Activated CD4-positive, alpha-beta T cell treated with anti-CD3 and anti-CD28 coated beads for 36 hours (primary cell): ENCODE measurements at regions not wholly inside any gene's neighbourhood (a gene's known extent, or its start where the extent isn't known, plus 50 kb on each side); places are given as distances from the start of the nearest gene placed in this dataset.
"Not testable (repeated sequence)": the region's sequence is repeated elsewhere in the genome, so short reads cannot be mapped to it uniquely, and the experiment has no call there.

Experiments used
- ATAC-seq: fragments of 200-7000 bp; cut with Tn5 transposase; one replicate; pipeline ENCODE4 v1.10.0; 2021; ENCODE audit warnings: mild to moderate bottlenecking, moderate library complexity
- CTCF ChIA-PET: fragments of 350-600 bp; sonication (Branson Sonifier 250); formaldehyde crosslinking; loops from one replicate; lab custom pipeline; 2021; ENCODE audit warnings: antibody characterized with exemption; lab: Charles Lee
- POLR2A ChIA-PET: fragments of 350-600 bp; sonication (Branson Sonifier 250); formaldehyde crosslinking; loops from one replicate; lab custom pipeline; 2021; ENCODE audit warnings: antibody characterized with exemption, inconsistent platforms; lab: Charles Lee
- DNase-seq: peaks from one replicate; pipeline ENCODE4 v3.0.0-alpha.2; 2020
- H3K27ac Mint-ChIP-seq: one replicate; pipeline ENCODE4 v1.8.0; 2021; ENCODE audit warnings: mixed read lengths
- H3K27me3 Mint-ChIP-seq: one replicate; pipeline ENCODE4 v1.8.0; 2021; ENCODE audit warnings: mixed read lengths
- H3K36me3 Mint-ChIP-seq: one replicate; pipeline ENCODE4 v1.8.0; 2021; ENCODE audit warnings: low read depth, mixed read lengths
- H3K4me1 Mint-ChIP-seq: one replicate; pipeline ENCODE4 v1.8.0; 2021; ENCODE audit warnings: mixed read lengths
- H3K4me3 Mint-ChIP-seq: one replicate; pipeline ENCODE4 v1.8.0; 2021; ENCODE audit warnings: mild to moderate bottlenecking, moderate library complexity, mixed read lengths
- H3K9me3 Mint-ChIP-seq: one replicate; pipeline ENCODE4 v1.8.0; 2021; ENCODE audit warnings: low read depth, mixed read lengths
- intact Hi-C, 2 experiments: fragments of 100-400 bp; cut with DNase I in 1 of 2; cut with micrococcal nuclease in 1 of 2; formaldehyde crosslinking; loops; one replicate each; pipeline versions ENCODE4 v1.14.2 to v1.15.1; 2022 to 2024; cut with DNase I, micrococcal nuclease

DNA sequence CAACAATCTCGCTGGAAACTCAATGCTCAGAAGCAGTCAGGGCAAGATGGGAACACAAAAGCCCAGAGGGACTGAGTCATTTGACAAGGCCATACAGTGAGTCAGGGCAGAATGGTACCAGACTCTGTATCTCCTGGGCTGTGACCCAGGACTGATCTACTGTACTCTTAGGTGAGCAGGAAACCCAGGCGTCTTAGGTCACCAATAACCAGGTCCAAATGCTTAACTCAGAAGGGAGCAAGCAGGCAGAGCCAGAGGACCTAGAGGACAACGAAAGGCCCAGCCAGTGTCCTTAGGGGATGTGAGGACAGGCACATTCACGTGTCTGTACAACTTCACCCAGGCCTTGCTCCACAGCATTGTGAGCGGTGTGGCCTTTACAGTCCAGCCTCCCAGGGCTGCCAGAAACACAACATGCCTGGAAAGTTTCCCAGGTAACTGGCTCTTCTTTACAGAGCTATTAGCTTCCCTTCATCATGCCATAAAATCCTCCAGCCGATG is 69.9 kb downstream of the ARL6IP4 start:
- POLR2A ChIA-PET, result no interaction called here
- Mint-ChIP-seq H3K4me3 (no peak overlapping the region), H3K27me3 (no peaks in the 10 kb centered on the region), H3K4me1 (peaks cover 17% of the 10 kb centered on the region), H3K9me3 (no peaks in the 10 kb centered on the region), H3K27ac (no peak overlapping the region), H3K36me3 (no peaks in the 10 kb centered on the region)
- DNase-seq, result no peak
- ATAC-seq, result peak; percentile 95
- CTCF ChIA-PET, result interaction anchor here (2.1 kb wide), 1 partner anchor 10 kb away, joined by 5 read pairs; no protein-coding TSS in a partner anchor
- intact Hi-C loops, result no loop called here

DNA sequence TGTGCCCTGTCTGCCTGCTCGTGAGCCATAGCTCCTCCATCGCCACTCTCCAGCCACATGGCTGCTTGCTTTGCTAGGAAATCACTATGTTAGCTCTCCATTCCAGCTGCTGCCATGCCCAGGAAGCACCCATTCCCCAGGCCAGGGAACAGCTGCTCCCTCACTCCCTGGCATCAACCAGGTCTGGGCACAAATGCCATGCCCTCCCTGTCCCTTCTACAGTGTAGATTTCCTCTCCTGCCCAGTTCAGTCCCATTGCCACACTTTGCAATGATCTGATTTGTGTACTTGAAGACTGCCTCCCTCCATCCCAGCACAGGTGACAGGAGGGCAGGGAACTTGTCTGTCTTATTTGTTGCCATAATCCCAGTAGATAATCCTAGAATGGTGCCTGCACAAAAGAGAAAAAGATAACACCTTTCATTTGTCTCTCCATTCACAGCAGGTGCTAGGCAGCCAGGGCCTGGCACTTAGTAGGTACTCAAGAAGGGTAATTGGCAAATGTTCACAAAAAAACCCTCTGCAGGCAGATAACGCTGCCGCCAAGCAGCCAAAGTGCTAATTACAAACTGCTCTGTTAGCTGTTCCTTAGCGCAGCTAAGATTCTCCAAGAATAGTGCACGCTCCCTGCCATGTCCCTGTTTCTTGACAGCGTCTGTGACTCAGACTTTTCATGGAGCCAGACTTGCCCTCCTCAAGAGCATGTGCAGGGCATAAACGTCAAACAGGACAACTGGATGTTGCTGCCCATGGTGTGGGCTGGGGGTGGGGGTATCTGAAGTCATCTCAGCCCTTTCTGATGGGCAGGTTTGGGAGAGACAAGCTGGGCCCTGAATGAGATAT is 69.1 kb downstream of the ARL6IP4 start:
- ChIA-PET CTCF (interaction anchor here (2.1 kb wide), 1 partner anchor 10 kb away, joined by 5 read pairs; no protein-coding TSS in a partner anchor), POLR2A (no interaction called here)
- Mint-ChIP-seq H3K36me3 (no peaks in the 10 kb centered on the region), H3K4me1 (peaks cover 23% of the 10 kb centered on the region), H3K27me3 (no peaks in the 10 kb centered on the region), H3K27ac (no peak overlapping the region), H3K9me3 (no peaks in the 10 kb centered on the region), H3K4me3 (no peak overlapping the region)
- ATAC-seq (no peak), DNase-seq (no peak)
- intact Hi-C loops, result no loop called here

DNA sequence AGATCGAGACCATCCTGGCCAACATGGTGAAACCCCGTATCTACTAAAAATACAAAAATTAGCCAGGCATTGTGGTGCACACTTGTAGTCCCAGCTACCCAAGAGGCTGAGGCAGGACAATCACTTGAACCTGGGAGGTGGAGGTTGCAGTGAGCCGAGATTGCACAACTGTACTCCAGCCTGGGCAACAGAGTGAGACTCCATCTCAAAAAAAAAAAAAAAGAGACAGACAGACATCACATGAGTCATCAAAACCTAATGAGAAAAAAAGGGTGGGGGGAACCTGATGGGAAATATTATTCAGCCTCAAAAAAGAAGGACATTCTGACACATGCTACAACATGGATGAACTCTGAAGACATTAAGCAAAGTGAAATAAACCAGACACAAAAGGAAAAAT is 67.4 kb downstream of the ARL6IP4 start:
- DNase-seq, H3K9me3 Mint-ChIP-seq, intact Hi-C loops, CTCF ChIA-PET, H3K4me3 Mint-ChIP-seq, H3K36me3 Mint-ChIP-seq, ATAC-seq, POLR2A ChIA-PET, H3K27me3 Mint-ChIP-seq, H3K27ac Mint-ChIP-seq: not testable (repeated sequence)
- H3K4me1 Mint-ChIP-seq, result peaks cover 37% of the 10 kb centered on the region

DNA sequence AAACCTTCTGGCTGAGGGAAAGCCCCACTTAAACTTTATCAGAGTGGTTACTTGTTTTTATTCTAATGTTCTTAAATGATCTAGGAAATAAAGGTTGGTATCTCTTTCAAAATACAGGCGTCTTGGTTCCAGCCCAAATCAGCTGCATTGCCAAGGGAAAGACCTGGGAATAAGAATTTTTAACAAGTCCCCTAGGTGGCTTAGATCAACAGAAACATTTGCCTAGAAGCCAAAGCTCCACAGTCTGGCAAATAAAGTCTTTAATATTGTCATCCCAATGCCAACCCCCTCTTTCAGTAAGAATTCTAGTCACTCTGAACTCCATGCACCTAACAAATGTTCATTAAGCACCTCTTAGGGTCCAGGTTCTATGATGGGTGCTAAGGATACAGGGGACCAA is 66.8 kb downstream of the ARL6IP4 start:
- Mint-ChIP-seq H3K27me3 (no peaks in the 10 kb centered on the region), H3K4me3 (no peak overlapping the region), H3K4me1 (peaks cover 37% of the 10 kb centered on the region), H3K27ac (no peak overlapping the region), H3K9me3 (no peaks in the 10 kb centered on the region), H3K36me3 (no peaks in the 10 kb centered on the region)
- DNase-seq (no peak), ATAC-seq (no peak)
- intact Hi-C loops, result no loop called here
- ChIA-PET POLR2A (no interaction called here), CTCF (interaction anchor here (0.7 to 5.7 kb wide), 4 partner anchors 8 to 191 kb away, joined by 3 to 36 read pairs (median 5); no protein-coding TSS in a partner anchor)

DNA sequence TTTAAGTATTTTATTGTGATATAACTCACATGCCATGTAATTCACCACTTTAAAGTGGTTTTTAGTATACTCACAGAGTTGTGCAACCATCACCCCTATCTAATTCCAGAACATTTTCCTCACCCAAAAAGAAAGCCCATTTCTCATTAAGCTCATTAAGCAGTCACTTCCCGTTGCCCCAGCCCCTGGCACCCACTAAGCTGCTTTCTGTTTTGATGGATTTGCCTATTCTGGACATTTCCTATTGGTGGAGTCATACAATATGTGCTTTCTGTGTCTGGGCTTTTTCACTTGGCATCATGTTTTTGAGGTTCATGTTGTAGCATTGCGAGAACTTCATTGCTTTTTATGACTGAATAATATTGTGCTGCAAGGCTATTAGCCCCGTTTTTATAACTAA is 66.0 kb downstream of the ARL6IP4 start:
- no peak overlapping the region for H3K4me3 Mint-ChIP-seq
- CTCF ChIA-PET, result interaction anchor here (1.2 to 5.7 kb wide), 3 partner anchors 8 to 192 kb away, joined by 4 to 36 read pairs (median 6); no protein-coding TSS in a partner anchor
- no peaks in the 10 kb centered on the region for H3K27me3 Mint-ChIP-seq
- ATAC-seq, result no peak
- H3K4me1 Mint-ChIP-seq, result peaks cover 37% of the 10 kb centered on the region
- intact Hi-C loops, result no loop called here
- H3K36me3 Mint-ChIP-seq, result no peaks in the 10 kb centered on the region
- no peaks in the 10 kb centered on the region for H3K9me3 Mint-ChIP-seq
- DNase-seq, result no peak
- POLR2A ChIA-PET, result interaction anchor here (1.2 kb wide), 1 partner anchor 28 kb away, joined by 3 read pairs; no protein-coding TSS in a partner anchor
- no peak overlapping the region for H3K27ac Mint-ChIP-seq

DNA sequence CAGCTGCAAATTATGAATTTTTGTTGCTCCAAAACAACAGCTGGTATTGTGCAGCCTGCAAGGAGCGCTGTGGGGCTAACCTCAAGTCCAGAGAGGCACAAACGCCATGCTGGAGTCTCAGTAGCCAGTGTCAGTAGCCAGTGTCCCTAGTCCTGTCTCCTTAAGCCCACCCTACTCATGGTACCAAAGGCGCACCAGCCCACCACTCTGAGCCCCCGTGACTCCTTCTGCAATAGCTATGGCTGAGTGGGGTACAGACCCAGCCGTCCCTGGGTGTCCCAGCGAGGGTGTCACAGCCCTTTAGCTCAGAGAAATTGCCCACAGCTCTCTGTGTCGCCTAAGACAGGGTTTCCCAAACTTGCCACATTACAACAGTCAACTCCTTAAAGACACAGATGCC is 65.2 kb downstream of the ARL6IP4 start:
- DNase-seq (no peak), ATAC-seq (no peak)
- ChIA-PET POLR2A (interaction anchor here (0.7 to 1.2 kb wide), 2 partner anchors 17 to 29 kb away, joined by 3 read pairs; no protein-coding TSS in a partner anchor), CTCF (interaction anchor here (0.7 to 5.7 kb wide), 5 partner anchors 9 to 537 kb away, joined by 3 to 36 read pairs (median 4); no protein-coding TSS in a partner anchor)
- Mint-ChIP-seq H3K4me1 (peaks cover 35% of the 10 kb centered on the region), H3K27ac (no peak overlapping the region), H3K4me3 (no peak overlapping the region), H3K36me3 (no peaks in the 10 kb centered on the region), H3K27me3 (no peaks in the 10 kb centered on the region), H3K9me3 (no peaks in the 10 kb centered on the region)
- intact Hi-C loops, result no loop called here

DNA sequence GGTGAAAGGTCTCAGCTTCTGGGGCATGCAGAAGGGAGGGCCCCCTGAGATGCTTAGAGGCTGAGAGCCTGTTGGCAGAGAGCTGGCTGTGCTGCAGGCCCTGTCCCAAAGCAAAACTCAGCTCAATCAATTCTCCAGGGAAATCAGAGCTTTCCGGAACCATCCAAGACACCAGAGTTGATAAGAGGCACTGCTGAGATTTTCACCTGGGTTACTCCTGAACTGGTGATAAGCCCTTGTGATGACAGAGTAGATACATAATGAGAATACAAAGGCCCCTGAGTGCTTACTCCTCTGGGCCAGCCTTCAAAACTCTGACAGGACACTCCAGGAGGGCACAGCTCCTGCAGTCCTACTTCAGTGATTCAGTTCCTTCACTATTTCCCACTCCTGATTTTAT is 63.9 kb downstream of the ARL6IP4 start:
- peaks cover 29% of the 10 kb centered on the region for H3K4me1 Mint-ChIP-seq
- no peaks in the 10 kb centered on the region for H3K9me3 Mint-ChIP-seq
- ATAC-seq, result no peak
- no peaks in the 10 kb centered on the region for H3K27me3 Mint-ChIP-seq
- H3K36me3 Mint-ChIP-seq, result no peaks in the 10 kb centered on the region
- intact Hi-C loops, result loop anchor here in 1 of 2 experiments (5.0 kb wide), 1 partner anchor 108 kb away; the partner anchor contains the start of gene PITPNM2
- H3K27ac Mint-ChIP-seq, result no peak overlapping the region
- no peak overlapping the region for H3K4me3 Mint-ChIP-seq
- ChIA-PET CTCF (interaction anchor here (0.6 to 5.7 kb wide), 20 partner anchors 8 to 216 kb away, joined by 3 to 36 read pairs (median 4); partner anchors contain the start of genes MPHOSPH9, MTRFR and PITPNM2), POLR2A (interaction anchor here (0.7 to 1.4 kb wide), 4 partner anchors 31 to 69 kb away, joined by 3 to 4 read pairs (median 3); partner anchors contain the start of gene OGFOD2)
- no peak for DNase-seq

DNA sequence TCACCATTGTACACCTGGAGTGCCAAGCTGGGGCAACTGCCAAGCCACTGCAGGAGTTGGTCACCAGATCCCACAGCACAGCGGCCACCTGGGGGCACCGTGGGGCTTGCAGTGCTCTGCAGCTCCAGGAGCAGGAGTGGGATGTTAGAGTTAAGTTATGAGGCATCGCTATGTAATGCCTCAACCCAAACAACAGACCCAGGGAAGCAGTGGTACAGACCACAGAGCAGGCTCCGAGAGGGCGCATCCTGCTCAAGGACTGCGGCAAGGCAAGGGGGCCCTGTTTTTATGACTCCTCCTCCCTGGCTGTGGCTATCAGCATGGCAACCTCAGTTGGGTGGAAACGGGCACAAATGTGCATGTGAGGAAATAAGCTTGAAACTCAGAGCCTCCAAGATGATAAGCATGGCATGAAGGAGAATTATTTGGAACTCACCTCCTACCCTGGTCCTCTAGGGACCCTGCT is 63.1 kb downstream of the ARL6IP4 start:
- ATAC-seq (peak; percentile 97), DNase-seq (peak; percentile 89)
- Mint-ChIP-seq H3K4me3 (no peak overlapping the region), H3K4me1 (peaks cover 28% of the 10 kb centered on the region), H3K27ac (peak overlapping the region; percentile 47), H3K27me3 (no peaks in the 10 kb centered on the region), H3K9me3 (no peaks in the 10 kb centered on the region), H3K36me3 (no peaks in the 10 kb centered on the region)
- intact Hi-C loops, result loop anchor here (1.0 to 5.0 kb wide), 8 partner anchors 33 to 539 kb away; partner anchors contain the start of genes PITPNM2 (in 2 of the 2), MPHOSPH9 (in 1 of the 2) and MTRFR (in 1 of the 2)
- POLR2A ChIA-PET, result interaction anchor here (0.6 to 1.4 kb wide), 6 partner anchors 32 to 318 kb away, joined by 3 to 5 read pairs (median 4); partner anchors contain the start of gene OGFOD2
- CTCF ChIA-PET, result interaction anchor here (0.6 to 5.7 kb wide), 24 partner anchors 10 to 257 kb away, joined by 3 to 36 read pairs (median 4); partner anchors contain the start of genes MPHOSPH9 and MTRFR

DNA sequence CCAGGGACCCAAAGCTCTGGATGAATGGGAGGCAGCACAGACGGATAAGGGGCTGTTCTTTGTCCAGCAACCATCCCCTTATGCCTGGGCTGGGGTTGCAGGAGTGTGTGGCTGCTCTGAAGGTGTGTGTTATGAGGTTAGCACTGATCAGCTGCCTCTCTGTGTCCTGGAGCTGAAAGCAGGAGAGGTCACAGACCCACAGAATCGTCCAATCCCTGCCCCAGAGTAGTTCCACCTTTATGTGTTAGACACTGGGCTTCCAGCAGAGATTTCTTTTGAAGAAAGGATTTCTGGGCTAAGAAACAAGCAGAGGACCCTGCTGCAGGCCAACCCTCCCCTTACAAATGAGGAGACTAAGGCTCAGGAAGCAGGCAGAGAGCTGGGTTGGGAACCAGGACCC is 62.4 kb downstream of the ARL6IP4 start:
- DNase-seq (no peak), ATAC-seq (no peak)
- H3K27ac Mint-ChIP-seq, result no peak overlapping the region
- H3K4me1 Mint-ChIP-seq, result peaks cover 23% of the 10 kb centered on the region
- no peaks in the 10 kb centered on the region for H3K9me3 Mint-ChIP-seq
- intact Hi-C loops, result loop anchor here (1.0 to 5.0 kb wide), 8 partner anchors 33 to 540 kb away; partner anchors contain the start of genes PITPNM2 (in 2 of the 2), MPHOSPH9 (in 1 of the 2) and MTRFR (in 1 of the 2)
- ChIA-PET POLR2A (interaction anchor here (0.6 to 1.4 kb wide), 4 partner anchors 68 to 668 kb away, joined by 3 to 5 read pairs (median 4); partner anchors contain the start of gene OGFOD2), CTCF (interaction anchor here (0.6 to 5.7 kb wide), 24 partner anchors 10 to 398 kb away, joined by 3 to 36 read pairs (median 4); partner anchors contain the start of genes MPHOSPH9 and MTRFR)
- H3K4me3 Mint-ChIP-seq, result no peak overlapping the region
- no peaks in the 10 kb centered on the region for H3K36me3 Mint-ChIP-seq
- no peaks in the 10 kb centered on the region for H3K27me3 Mint-ChIP-seq

DNA sequence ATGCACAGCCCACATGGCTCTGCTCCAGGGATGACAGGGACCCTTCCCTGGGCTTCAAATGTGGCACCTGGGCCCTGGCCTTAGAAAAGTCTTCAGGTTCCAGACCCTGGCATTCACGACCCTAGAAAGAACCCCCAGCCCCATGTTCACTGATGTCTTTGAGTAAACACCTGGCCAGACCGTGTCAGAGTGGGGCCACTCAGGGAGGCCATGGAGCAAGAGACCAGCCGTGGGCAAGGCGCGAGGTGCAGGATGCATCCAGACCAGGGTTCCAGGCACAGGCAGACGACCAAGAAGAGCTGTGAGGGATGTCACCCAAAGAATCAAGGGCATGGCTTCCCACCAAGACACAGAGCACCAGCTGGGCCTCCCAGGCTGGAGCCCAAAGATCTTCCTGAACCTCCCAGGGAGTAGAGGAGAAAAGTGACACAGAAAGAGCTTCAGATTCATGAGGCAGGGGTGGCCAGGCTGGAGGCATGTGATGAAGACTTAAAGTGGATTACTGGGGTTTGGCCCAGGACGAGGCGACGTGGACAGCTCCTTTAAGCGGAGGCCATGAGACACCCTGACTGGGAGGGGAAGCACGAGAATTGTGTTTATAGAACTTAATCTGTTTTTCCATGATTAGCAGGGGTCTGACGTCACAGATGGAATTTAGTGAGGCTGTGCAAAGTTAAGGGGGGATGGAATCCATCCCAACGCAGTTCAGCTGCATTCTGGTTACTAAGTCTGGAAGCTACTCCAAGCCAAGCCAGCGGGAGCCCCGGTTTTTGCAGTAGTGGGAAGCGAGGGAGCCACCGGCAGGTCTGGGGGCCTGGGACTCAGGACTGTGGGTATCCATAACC is 61.6 kb downstream of the ARL6IP4 start:
- ATAC-seq (no peak), DNase-seq (no peak)
- H3K27me3 Mint-ChIP-seq, result no peaks in the 10 kb centered on the region
- intact Hi-C loops, result loop anchor here (2.0 to 5.0 kb wide), 4 partner anchors 35 to 541 kb away; partner anchors contain the start of genes MPHOSPH9 (in 1 of the 2), MTRFR (in 1 of the 2) and PITPNM2 (in 1 of the 2)
- H3K4me3 Mint-ChIP-seq, result no peak overlapping the region
- H3K36me3 Mint-ChIP-seq, result no peaks in the 10 kb centered on the region
- POLR2A ChIA-PET, result no interaction called here
- H3K4me1 Mint-ChIP-seq, result peaks cover 20% of the 10 kb centered on the region
- no peak overlapping the region for H3K27ac Mint-ChIP-seq
- H3K9me3 Mint-ChIP-seq, result no peaks in the 10 kb centered on the region
- CTCF ChIA-PET, result interaction anchor here (0.7 to 5.7 kb wide), 8 partner anchors 17 to 207 kb away, joined by 3 to 36 read pairs (median 4); no protein-coding TSS in a partner anchor
